D341Med (cell line): ENCODE measurements at regions not wholly inside any gene's neighbourhood (a gene's known extent, or its start where the extent isn't known, plus 50 kb on each side); places are given as distances from the start of the nearest gene placed in this dataset.

Source experiments
- DNase-seq: peaks from one replicate; pipeline ENCODE4 v3.0.0; 2012; ENCODE audit warnings: low spot score

- peak; percentile 15 for DNase-seq
Observed at GRCh38 chr5:165565911-165566310, 2060.5 kb downstream of the MAT2B start.

GRCh38 chr5:165569551-165569950 is 2064.1 kb downstream of the MAT2B start:
- no peak for DNase-seq

- DNase-seq, result no peak
Observed at GRCh38 chr5:165573445-165573844, 2068.0 kb downstream of the MAT2B start.

- DNase-seq, result no peak
Observed at GRCh38 chr5:165574100-165574499, 2068.7 kb downstream of the MAT2B start.

GRCh38 chr5:165576678-165577275 is 2071.4 kb downstream of the MAT2B start:
- DNase-seq, result no peak

GRCh38 chr5:165579911-165580310 is 2074.5 kb downstream of the MAT2B start:
- DNase-seq, result no peak

- no peak for DNase-seq
Observed at GRCh38 chr5:165594693-165595092, 2089.3 kb downstream of the MAT2B start.

GRCh38 chr5:165602529-165602928 is 2097.1 kb downstream of the MAT2B start:
- DNase-seq, result no peak

- DNase-seq, result no peak
Observed at GRCh38 chr5:165607026-165607425, 2101.6 kb downstream of the MAT2B start.

GRCh38 chr5:165609871-165610270 is 2104.5 kb downstream of the MAT2B start:
- DNase-seq, result no peak

GRCh38 chr5:165616490-165617405 is 2111.3 kb downstream of the MAT2B start:
- peak; percentile 17 for DNase-seq

- no peak for DNase-seq
Observed at GRCh38 chr5:165617491-165617890, 2112.1 kb downstream of the MAT2B start.

GRCh38 chr5:165620394-165620793 is 2115.0 kb downstream of the MAT2B start:
- DNase-seq, result no peak

- DNase-seq, result no peak
Observed at GRCh38 chr5:165622864-165623536, 2117.6 kb downstream of the MAT2B start.

GRCh38 chr5:165624166-165624946 is 2118.9 kb downstream of the MAT2B start:
- DNase-seq, result no peak

GRCh38 chr5:165626161-165626560 is 2120.7 kb downstream of the MAT2B start:
- no peak for DNase-seq

- DNase-seq, result no peak
Observed at GRCh38 chr5:165627548-165628170, 2122.2 kb downstream of the MAT2B start.

GRCh38 chr5:165630261-165630778 is 2124.9 kb downstream of the MAT2B start:
- DNase-seq, result peak; percentile 64

GRCh38 chr5:165631235-165631634 is 2125.8 kb downstream of the MAT2B start:
- no peak for DNase-seq

- DNase-seq, result no peak
Observed at GRCh38 chr5:165642366-165642765, 2136.9 kb downstream of the MAT2B start.

GRCh38 chr5:165665735-165666400 is 2160.4 kb downstream of the MAT2B start:
- no peak for DNase-seq
